HG03159 (cell line): ENCODE measurements at regions not wholly inside any gene's neighbourhood (a gene's known extent, or its start where the extent isn't known, plus 50 kb on each side); places are given as distances from the start of the nearest gene placed in this dataset.

Experiments
- ATAC-seq: cut with Tn5 transposase; IDR thresholded peaks from one replicate; pipeline ENCODE4 v1.9.1; 2021; ENCODE audit warnings: mild to moderate bottlenecking, moderate library complexity; ENCODE audit not compliant: unreplicated experiment

DNA sequence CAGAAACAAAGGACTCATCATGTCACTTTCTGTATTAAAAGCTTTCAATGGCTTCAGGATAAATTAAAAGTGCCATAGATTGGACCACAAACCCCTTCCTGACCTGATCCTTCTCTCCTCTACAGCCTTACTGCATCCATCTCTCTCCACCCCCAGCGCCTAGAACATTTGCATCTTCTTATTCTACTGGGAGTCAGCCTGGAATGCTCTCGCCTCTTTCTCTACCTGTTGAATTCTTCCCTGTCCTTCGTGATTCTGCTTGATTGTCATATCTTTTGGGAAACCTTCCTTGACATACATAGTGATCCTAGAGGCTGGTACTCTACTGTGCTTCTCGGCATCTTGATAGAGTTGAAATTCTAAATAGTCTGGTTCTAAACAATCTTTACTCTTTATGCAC is 332.0 kb upstream of the PBX1 start:
- ATAC-seq, result no peak

DNA sequence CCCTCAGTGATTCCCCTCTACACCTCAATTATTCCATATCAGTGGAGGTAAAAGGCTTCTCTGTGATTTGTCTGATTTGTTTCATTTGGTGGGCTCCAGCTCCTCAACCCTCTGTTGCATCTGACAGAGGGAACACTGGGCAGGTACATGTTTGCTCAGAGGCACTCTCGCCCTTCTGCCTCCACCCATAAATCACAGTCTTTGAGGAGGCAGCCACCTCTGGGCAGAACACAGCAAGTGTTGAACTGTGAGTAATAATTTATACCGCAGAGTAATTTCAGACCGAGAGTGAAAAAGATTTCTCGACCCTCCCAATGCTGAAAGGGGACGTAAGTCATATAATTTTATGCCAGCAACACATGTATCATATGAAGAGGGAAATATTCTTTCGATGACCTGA is 330.1 kb upstream of the PBX1 start:
- ATAC-seq, result no peak

DNA sequence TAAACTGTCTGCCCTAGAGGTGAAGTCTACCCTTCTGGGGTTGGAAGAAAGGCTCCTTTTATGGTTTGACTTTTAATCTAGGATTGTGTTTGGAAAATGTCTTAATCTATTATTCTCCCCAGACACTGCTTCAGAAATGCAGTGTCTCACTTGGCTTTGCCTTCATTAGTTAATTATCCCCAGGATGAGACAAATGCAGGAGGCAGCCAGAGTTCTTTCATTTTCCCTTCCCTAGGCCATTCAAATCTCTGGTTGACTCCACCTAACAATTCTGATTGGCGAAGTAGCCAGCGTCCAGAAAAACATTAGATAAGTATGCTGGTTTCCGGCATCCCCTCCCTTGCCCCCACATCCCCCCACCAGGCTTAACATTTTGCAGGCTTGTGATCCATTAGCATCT is 325.8 kb upstream of the PBX1 start:
- ATAC-seq, result no peak

DNA sequence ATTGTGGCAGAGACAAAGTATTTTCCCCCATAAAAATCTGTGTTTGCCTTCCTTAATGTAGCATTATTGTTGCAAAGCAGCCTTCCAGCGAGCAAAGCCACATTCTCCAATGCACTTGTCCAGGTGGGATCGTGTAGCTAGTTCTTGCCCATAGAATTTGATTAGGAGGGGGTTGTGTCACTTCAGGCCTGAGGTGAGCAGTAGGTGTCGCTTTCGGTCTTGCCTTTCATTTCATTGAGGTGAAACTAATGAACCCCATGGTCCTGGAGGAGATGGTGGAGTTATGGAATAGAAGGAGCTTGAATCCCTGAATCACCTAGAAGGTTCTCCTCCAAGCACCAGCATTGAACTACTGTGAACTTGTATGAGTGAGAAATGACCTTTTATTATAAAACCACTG is 318.9 kb upstream of the PBX1 start:
- ATAC-seq, result no peak

DNA sequence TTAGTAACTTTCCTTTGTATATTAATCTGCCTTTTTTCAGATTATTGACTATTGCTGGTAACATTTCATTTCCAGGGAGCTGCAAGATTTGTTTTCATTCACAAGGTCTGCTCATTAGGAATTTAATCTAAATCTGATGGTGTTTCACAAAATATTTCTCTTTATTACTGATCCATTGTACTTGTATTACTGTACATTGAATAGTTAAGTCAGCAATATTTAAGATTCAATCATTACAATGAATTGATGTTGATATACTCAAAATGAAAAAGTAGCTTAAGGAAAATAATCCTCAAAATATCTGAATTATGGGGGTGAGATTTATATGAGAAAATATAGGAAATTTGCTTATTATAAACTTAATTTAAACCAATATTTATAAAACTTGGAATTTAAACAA is 308.6 kb upstream of the PBX1 start:
- no peak for ATAC-seq

DNA sequence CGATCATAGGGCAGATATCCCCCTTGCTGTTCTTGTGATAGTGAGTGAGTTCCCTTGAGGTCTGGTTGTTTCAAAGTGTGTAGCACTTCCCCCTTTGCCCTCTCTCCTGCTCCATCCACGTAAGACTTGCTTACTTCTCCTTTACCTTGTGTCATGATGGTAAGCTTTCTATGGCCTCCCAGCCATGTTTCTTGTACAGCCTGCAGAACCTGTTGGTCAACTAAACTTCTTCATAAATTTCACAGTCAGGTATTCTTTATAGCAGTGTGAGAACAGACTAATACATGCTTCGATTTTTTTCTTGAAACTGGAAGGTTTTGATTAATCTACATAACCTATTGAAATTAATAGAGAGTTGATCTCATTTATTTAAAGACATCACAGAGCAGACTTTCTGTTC is 302.5 kb upstream of the PBX1 start:
- ATAC-seq, result no peak

DNA sequence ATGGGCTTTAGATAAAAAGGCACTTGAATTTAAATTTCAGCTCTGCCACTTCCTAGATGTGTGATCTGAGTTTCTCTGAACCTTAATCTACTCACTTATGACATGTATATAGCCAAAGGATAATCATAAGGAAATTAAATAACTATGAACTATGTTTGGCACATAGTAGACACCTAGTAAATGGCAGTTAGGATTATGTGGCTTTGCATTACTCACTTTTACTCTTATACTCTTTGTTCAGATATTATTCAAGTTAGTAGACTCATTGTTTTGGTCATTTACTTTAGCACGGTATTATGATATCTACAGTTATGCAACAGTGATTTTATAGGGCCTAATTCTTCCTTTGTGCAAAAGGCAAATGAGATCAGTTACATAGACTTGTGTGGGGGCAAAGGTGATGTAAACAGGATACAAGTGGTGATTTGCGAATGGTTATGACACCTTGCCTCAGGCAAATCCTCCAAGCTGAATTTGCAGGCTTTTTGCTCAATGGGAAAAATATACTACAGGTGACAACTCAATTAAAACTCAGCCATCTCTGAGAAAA is 297.2 kb upstream of the PBX1 start:
- ATAC-seq, result no peak

DNA sequence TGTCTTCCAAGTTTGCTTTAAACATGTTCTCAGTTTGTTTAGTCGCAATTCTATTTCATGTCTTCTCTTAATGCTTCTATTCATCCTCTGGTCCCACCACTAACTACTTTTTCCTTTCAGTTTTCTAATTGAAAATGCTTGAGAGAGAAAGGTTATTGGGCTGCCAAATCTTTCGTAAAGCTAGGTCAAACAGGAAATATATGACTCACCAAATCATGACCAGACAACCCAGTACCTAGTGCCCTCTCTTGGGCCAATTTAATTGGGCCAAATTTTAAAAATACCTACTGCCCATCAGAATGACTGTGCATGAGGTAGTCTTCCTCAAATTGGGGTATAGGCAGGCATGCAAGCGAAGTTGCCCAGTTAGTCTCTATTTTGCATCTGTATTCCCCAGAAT is 295.4 kb upstream of the PBX1 start:
- ATAC-seq, result no peak

DNA sequence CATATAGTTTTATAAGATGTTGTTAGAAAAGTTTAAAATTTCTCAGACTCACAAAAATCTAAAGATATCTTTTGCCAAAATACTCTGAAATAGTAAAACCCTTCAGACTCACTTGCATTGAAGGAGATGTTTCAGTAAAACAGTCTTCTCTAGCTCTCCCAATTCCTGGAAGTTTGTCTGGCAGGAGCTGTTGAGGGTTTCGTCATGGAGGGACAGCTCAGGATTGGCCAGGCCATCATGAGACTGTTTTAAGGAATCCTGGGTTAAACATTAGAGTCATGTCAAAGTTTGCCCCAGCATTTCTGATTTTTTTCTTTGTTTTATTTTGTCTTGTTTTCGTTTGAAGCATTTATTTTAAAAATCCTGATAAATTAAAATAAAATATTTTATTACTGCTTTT is 293.8 kb upstream of the PBX1 start:
- no peak for ATAC-seq

DNA sequence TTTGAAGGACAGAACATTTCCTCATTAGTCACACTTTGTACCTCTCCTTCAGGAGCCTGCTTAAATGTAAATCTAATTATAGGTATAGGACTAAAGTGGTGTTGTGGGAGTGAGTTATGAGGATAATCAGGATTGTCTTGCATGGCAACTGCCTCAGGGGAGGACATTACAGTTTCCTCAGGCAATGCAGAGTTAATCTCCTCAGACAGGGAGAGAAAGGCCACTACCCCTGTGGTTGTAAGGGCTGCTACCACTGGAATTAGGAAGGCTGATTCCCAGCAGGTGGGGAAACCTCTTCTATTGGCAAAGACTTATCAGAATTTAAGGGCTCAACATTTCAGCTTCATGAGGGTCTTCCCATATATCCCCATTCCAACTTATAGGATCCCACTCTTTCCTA is 286.8 kb upstream of the PBX1 start:
- ATAC-seq, result no peak

DNA sequence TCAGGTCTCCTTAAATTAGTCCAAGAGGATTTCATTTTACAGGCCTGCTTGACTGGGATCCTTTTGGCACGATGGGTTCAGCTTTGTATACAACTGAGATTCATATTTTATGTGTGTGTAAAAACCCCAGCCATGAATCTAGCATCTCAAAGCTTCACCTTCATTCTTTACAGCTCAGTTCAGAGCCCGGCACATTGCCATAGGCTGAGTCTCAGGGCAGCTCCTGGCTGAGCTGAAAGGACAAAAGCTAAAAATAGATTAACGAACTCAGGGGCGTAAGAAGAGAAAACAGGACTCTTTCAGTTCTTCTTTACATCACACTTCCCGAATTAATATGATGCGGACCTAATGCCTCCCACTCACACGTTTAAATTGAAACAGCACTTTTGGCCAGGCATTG is 262.8 kb upstream of the PBX1 start:
- ATAC-seq, result no peak

DNA sequence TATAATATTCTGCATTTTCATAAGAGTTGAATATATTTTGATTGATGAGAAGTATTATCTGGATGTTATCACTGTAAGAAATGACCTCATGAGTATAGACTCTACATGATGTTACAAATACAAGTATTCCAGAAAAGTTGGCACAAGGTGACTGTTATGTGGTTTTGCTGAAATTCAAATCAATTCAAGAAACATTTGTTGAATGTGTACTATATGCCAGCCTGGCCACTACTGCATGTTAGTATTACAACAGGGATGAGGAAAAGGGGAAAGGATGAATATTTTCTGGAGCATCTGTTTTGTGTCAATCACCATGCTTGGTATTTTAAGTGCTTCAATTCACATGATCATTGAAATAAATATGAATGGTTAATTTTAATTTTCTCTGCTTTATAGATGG is 250.9 kb upstream of the PBX1 start:
- no peak for ATAC-seq

DNA sequence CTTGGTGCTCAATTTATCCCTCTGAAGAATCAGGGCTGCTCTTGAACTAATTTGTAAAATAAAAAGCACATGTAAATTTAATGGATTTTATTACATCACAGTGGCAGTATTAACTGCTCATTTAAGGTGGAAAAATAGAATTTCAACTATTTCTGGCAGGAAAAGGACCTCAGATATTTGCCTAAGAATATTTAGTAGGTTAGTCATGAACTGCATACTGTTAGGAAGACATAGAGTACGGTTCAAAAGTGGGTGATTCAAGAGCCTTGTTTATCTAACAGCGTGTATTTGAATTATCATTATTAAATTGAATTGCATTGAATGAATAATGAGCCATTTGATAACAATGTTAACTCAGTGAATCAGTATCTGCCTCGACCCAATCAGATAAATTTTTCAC is 248.8 kb upstream of the PBX1 start:
- no peak for ATAC-seq

DNA sequence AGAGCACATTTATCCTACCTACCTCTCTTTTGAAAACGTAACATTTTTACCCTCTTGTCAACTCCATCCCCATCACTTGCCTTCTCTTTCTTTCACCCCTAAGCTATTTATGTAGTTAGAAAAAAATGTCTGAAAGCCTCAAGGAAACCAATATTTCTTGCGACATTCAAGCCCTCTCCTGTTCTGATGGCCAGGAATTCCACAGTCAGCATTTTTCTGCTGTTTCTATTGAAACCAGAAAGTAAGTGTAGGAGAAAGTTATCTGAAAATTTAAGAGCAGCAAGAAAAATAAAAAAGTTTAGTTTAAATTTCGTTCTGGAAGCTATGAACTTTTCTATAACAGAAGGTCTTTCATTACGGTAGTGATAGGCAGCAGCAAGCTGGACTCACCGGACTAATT is 247.6 kb upstream of the PBX1 start:
- ATAC-seq, result no peak

DNA sequence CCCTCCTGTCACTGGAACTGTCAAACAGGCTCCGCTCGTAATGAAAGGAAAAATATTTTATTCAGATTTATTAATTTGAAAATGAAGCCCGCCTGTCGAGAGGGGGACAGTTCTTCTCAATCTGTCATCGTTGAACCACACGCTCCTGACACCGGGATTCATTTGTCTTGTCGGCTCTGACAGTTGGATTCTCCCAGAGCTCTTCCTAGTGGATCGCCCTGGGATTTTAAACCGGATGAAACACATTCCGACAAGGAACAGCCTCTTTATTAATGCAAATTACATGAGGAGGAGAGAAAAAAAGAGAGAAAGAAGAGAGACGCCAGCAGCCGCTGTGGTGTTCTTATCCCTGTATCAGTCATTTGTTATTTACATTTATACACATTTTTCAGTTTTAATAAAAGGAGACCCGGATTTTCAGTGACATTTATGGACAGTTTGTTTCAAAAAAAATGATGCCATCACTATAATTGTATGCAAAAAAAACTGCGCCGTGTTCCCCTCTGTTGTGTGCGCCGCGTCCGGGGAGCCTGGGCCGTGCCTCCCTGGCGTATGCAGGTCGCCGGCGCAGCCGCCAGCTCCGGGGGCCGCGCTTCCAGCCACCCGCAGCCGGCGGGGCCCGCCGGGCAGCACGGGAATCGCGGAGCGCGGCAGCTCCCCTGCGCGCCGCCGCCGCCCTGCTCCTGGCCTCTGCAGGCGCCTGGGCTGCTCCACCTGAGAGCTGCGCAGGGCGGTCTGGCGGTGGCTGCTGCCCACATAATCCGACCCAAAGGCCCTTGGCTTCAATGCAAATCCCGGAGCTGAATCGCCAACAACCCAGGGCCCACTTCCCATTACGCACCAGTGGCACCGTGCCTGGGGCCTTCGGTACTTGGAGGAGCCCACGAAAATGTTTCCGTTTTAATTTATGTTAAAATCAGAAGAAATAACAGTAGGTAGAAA is 237.9 kb upstream of the PBX1 start:
- ATAC-seq, result no peak

DNA sequence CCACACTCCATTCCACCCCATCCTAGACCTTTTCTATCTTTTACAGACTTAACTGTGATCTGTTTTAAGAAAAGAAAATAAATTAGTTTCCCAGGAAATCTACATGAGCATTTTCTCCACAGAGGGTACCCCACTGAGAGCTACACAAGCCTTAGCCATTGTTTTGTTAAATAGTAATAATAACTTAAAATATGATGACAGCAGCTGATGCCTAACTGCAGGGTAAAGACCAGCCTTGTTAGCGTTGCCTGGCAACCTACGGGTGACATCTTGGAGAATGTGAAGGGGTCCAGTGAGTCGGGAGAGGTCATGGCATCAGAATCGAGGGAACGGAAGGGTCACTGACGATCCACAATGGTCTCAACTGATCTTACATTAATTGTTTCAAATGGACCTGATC is 233.2 kb upstream of the PBX1 start:
- no peak for ATAC-seq

DNA sequence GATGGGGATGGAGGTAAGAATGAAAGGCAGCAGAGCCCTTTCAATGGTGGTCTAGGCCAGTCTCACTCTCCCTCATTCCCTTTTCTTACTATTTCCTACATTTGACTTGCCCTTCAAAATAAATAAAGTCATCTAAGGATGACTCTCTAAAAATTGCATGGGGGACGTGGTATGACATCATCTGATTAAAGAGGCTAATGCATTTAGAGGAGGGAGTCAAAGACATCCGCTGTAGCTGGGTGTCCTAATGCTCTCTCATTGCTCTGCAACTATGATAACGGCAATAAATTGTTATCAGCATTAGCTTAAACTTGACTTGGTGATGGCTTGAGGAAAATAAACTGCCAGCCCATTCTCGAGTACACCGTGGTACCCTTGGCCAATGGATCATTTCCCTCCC is 225.6 kb upstream of the PBX1 start:
- ATAC-seq, result no peak

DNA sequence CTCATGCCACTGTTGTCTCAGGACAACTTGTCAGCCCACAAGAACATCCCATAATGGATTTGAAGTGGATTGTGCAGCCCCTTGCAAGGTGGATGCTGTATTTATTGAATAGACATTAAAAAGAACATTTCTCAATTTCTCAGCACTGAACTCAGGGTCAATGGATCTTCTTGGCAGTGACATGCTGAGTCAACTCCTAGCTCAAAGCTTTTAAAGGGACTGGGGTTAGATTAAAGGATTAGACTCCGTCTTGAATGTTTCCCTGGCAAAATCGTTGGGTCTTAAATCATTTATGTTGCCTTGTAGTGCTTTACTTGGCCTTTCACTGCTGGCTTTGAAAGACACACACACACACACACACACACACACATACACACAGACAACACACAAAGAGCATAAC is 221.6 kb upstream of the PBX1 start:
- no peak for ATAC-seq

DNA sequence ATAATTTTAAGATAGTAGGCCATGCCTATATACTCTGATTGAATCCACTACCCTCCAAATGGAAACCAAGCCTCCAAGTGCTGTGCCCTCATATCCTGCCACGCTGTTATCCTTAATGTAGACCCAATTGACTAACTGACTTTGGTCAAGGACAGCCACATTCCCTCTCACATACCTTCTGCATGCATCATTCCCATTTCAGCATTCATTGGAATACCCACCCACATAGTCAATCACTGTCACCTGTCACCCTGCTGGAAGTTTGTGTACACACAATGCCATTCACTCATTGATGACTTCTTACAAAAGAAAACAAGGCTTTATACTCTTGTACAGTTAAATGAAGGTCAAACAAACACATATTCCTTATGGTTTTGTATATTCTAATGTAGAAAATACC is 221.1 kb upstream of the PBX1 start:
- no peak for ATAC-seq

DNA sequence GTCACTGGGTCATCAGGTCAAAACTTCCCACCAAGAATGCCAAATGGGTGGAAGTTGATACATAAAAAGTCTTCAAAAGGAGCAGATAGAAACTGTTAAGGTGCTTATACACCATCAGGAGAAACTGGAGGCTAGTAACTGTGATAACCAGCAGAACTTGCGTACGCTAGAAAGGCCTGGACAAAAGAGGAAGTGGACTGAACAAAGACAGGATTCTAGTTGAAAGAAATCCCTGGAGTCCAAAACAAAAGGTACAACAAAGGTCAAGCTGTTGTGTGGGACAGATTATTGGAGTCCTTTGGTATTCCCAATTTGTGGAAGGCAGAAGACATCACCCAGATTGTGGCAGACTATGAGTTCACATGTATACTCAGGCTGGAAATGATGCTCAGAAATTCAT is 215.8 kb upstream of the PBX1 start:
- ATAC-seq, result no peak

DNA sequence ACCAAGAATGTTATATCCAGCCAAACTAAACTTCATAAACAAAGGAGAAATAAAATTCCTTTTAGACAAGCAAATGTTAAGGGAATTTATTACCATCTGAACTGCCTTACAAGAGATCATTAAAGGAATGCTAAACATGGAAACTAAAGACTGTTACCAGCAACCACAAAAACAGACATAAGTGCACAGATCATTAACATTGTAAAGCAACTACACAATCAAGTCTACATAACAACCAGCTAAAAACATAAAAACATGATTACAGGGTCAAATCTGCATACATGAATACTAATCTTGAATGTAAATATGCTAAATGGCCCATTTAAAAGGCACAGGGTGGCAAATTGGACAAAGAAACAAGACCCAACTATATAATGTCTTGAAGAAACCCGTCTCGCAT is 211.0 kb upstream of the PBX1 start:
- ATAC-seq, result no peak

DNA sequence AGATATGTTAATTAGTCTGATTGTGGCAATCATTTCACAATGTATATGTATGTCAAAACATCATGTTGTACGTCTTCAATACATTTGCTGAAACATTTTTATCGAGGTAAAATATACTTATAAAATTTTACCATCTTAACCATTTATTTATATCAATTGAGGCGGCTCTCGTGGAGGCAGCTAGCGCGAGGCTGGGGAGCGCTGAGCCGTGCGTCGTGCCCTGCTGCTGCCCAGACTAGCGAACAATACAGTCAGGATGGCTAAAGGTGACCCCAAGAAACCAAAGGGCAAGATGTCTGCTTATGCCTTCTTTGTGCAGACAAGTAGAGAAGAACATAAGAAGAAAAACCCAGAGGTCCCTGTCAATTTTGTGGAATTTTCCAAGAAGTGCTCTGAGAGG is 202.5 kb upstream of the PBX1 start:
- no peak for ATAC-seq

DNA sequence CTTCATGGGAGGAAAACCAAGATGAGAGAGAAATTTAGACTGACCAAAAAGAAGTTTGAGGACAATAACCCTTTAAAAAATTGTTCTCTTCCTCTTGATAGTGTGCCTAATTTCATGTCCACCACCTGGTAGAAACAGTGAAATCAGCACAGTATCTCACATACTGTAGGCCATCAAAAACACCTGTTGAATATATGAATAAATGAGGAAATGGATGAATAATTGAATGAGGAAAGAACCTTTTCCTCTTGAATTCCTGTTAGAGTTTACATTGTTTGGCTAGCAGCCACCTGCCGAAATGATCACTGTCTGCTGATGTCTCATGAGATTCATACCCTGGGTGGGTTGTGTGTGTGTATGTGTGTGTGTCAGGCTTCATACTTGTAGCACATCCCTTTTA is 198.7 kb upstream of the PBX1 start:
- no peak for ATAC-seq
